Smooth muscle cell (in vitro differentiated cells): ENCODE measurements at regions not wholly inside any gene's neighbourhood (a gene's known extent, or its start where the extent isn't known, plus 50 kb on each side); places are given as distances from the start of the nearest gene placed in this dataset.

Experiments used
- DNase-seq: peaks from one replicate; lab custom pipeline; 2025; ENCODE audit not compliant: unreplicated experiment; lab: John Stamatoyannopoulos, UW
- H2AFZ ChIP-seq: fragments of 200-600 bp; sonication (generic); 2 replicates; pipeline ENCODE4 v1.6.0; 2016; ENCODE audit warnings: antibody characterized with exemption, low read depth, mild to moderate bottlenecking
- H3F3A ChIP-seq: fragments of 200-600 bp; sonication (generic); 2 replicates; pipeline ENCODE4 v1.6.0; 2017; ENCODE audit warnings: antibody characterized with exemption, low read depth
- H3K27ac ChIP-seq: fragments of 200-600 bp; sonication (generic); 2 replicates; pipeline ENCODE4 v1.5.1; 2016; ENCODE audit warnings: low read depth, mild to moderate bottlenecking
- H3K27me3 ChIP-seq: fragments of 200-600 bp; sonication (generic); 2 replicates; pipeline ENCODE4 v1.6.1; 2016; ENCODE audit warnings: low read depth, mild to moderate bottlenecking
- H3K36me3 ChIP-seq: fragments of 200-600 bp; sonication (generic); 2 replicates; pipeline ENCODE4 v1.5.1; 2016; ENCODE audit warnings: low read depth
- H3K4me1 ChIP-seq: fragments of 200-600 bp; sonication (generic); 2 replicates; pipeline ENCODE4 v1.5.1; 2016; ENCODE audit warnings: low read depth
- H3K4me2 ChIP-seq: fragments of 200-600 bp; sonication (generic); 2 replicates; pipeline ENCODE4 v1.6.0; 2016; ENCODE audit warnings: mild to moderate bottlenecking
- H3K4me3 ChIP-seq: fragments of 200-600 bp; sonication (generic); 2 replicates; pipeline ENCODE4 v1.5.1; 2016; ENCODE audit warnings: mild to moderate bottlenecking
- H3K79me2 ChIP-seq: fragments of 200-600 bp; sonication (generic); 2 replicates; pipeline ENCODE4 v1.6.0; 2016; ENCODE audit warnings: low read depth, mild to moderate bottlenecking
- H3K9ac ChIP-seq: fragments of 200-600 bp; sonication (generic); 2 replicates; pipeline ENCODE4 v1.6.0; 2016; ENCODE audit warnings: low read depth
- H3K9me3 ChIP-seq: fragments of 200-600 bp; sonication (generic); replicated peaks from 2 replicates; pipeline ENCODE4 v1.5.1; 2016; ENCODE audit warnings: low read depth
- H4K20me1 ChIP-seq: fragments of 200-600 bp; sonication (generic); 2 replicates; pipeline ENCODE4 v1.6.0; 2016; ENCODE audit warnings: low read depth
- WGBS: methylation state at CpG from one replicate; pipeline ENCODE4 v1.1.7; 2016; ENCODE audit warnings: low lambda C conversion rate; 5-methylcytosine and 5-hydroxymethylcytosine counted together
- TF ChIP-seq, protein P1 (sequence below): fragments of 200-600 bp; sonication (generic); IDR thresholded peaks from 2 replicates; pipeline ENCODE4 v1.5.1; 2017; ENCODE audit warnings: borderline replicate concordance, mild to moderate bottlenecking, antibody characterized with exemption; ENCODE audit not compliant: insufficient read depth, poor library complexity, severe bottlenecking

DNA sequence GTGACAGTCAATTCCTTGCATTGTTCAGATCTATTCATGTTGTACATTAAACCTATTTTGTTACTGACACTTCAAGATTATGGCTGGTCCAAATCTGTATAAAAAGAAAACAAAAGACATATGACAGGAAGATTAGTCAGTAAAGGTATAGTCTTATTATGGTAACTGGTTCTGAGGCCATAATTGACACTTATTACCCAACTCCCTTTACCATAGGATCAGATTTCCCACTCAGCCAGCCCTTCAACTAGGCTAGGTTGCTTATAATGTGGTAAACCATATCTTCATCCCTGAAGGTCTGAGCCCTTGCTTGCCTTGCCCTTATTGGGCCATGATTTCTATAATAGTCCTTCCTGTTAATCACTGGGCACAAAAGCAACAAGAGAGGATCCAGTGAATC lies 289.6 kb downstream of the CXXC4 start:
- H3K4me2 ChIP-seq, result no peak overlapping the region
- H3K36me3 ChIP-seq, result no peaks in the 10 kb centered on the region
- no peaks in the 10 kb centered on the region for H3K9me3 ChIP-seq
- no peaks in the 10 kb centered on the region for H3K79me2 ChIP-seq
- DNase-seq, result no peak
- no peaks in the 10 kb centered on the region for H3F3A ChIP-seq
- no peak overlapping the region for H2AFZ ChIP-seq
- no peak overlapping the region for H3K27ac ChIP-seq
- TF ChIP-seq, protein P1, sequence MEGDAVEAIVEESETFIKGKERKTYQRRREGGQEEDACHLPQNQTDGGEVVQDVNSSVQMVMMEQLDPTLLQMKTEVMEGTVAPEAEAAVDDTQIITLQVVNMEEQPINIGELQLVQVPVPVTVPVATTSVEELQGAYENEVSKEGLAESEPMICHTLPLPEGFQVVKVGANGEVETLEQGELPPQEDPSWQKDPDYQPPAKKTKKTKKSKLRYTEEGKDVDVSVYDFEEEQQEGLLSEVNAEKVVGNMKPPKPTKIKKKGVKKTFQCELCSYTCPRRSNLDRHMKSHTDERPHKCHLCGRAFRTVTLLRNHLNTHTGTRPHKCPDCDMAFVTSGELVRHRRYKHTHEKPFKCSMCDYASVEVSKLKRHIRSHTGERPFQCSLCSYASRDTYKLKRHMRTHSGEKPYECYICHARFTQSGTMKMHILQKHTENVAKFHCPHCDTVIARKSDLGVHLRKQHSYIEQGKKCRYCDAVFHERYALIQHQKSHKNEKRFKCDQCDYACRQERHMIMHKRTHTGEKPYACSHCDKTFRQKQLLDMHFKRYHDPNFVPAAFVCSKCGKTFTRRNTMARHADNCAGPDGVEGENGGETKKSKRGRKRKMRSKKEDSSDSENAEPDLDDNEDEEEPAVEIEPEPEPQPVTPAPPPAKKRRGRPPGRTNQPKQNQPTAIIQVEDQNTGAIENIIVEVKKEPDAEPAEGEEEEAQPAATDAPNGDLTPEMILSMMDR, result no peak
- H3K9ac ChIP-seq, result no peak overlapping the region
- no peaks in the 10 kb centered on the region for H4K20me1 ChIP-seq
- H3K27me3 ChIP-seq, result no peaks in the 10 kb centered on the region
- no peaks in the 10 kb centered on the region for H3K4me1 ChIP-seq
- H3K4me3 ChIP-seq, result no peak overlapping the region

DNA sequence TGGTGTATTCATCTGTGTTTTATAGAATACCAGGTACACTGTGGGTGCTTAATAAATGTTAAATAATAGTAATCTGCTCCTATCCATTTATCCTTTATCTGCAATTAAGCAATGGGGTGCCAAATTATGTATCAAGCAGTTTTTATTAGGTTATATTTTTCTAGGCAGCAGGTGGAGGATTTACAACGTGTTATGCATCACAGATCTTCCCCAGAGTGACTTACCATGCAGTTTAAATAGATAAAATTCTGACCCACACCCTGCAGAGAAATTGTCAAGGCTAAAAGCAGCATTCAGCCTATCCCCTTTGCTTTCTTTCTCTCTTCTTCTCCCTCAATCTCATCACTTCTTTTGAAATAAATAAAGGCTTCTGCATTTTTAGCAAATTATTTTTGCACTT lies 306.4 kb downstream of the CXXC4 start:
- peaks cover 11% of the 10 kb centered on the region for H3K27me3 ChIP-seq
- no peak overlapping the region for H3K4me2 ChIP-seq

DNA sequence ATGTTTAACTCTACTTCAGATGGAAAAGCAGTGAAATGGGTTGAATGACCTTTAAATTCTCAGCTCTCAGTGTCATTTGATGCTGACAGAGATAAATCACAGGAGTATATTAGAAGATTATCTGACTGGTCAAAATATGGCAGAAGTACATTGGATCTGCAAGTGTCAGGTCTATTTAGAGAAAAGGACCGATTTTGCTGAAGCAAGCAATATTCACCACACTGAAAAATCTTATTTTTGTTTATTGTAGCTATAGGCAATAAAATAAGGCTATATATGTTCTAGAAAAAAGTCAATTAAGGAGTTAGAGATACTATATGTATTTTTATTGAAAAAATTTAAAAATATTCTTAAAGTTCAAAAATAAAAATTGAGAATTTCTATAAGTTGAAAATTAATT lies 325.3 kb downstream of the CXXC4 start:
- H3F3A ChIP-seq, result no peaks in the 10 kb centered on the region
- H3K9me3 ChIP-seq, result no peaks in the 10 kb centered on the region
- WGBS, result 72% methylated on average over 1 of the region's 1 CpG
- TF ChIP-seq, protein P1, result no peak
- no peaks in the 10 kb centered on the region for H3K4me1 ChIP-seq
- H3K4me3 ChIP-seq, result no peak overlapping the region
- H3K27me3 ChIP-seq, result no peaks in the 10 kb centered on the region
- H3K4me2 ChIP-seq, result no peak overlapping the region
- no peak for DNase-seq
- no peaks in the 10 kb centered on the region for H3K36me3 ChIP-seq
- H3K9ac ChIP-seq, result no peak overlapping the region
- no peak overlapping the region for H2AFZ ChIP-seq
- no peak overlapping the region for H3K27ac ChIP-seq
- no peaks in the 10 kb centered on the region for H3K79me2 ChIP-seq
- no peaks in the 10 kb centered on the region for H4K20me1 ChIP-seq

More for the DNA sequence above, 306.4 kb downstream of the CXXC4 start:
- Histone ChIP-seq H3K9ac (no peak overlapping the region), H3K36me3 (no peaks in the 10 kb centered on the region), H3K4me3 (no peak overlapping the region), H3F3A (no peaks in the 10 kb centered on the region), H3K27ac (no peak overlapping the region), H3K9me3 (no peaks in the 10 kb centered on the region), H3K79me2 (no peaks in the 10 kb centered on the region), H2AFZ (no peak overlapping the region), H4K20me1 (no peaks in the 10 kb centered on the region), H3K4me1 (no peaks in the 10 kb centered on the region)
- TF ChIP-seq, protein P1, result no peak
- no peak for DNase-seq
- WGBS, result 25% methylated on average over 1 of the region's 1 CpG

DNA sequence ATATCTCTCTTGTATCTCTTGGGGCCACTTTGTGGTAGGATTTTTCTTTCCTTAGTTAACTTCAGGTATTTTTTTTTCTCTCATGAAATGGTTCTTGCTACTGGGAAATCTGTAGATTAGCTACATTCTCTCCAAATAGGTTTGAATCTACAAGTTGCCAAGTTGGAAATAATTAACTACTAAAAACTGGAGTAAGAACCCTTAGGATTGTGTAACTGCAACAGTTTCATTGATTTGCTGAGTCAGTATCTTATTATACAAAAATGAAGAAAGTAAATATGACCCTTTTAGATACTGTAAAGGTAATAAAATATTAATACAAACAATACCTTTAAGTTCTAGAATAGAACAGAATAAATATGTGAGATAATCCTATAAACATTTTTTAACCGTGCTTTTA lies 327.9 kb downstream of the CXXC4 start:
- 83% methylated on average over 1 of the region's 1 CpG for WGBS
- no peak overlapping the region for H3K27ac ChIP-seq
- H3F3A ChIP-seq, result no peaks in the 10 kb centered on the region
- no peak for DNase-seq
- no peaks in the 10 kb centered on the region for H4K20me1 ChIP-seq
- H3K4me2 ChIP-seq, result no peak overlapping the region
- H3K9me3 ChIP-seq, result no peaks in the 10 kb centered on the region
- no peak overlapping the region for H2AFZ ChIP-seq
- no peak overlapping the region for H3K9ac ChIP-seq
- TF ChIP-seq, protein P1, result no peak
- H3K27me3 ChIP-seq, result no peaks in the 10 kb centered on the region
- H3K4me3 ChIP-seq, result no peak overlapping the region
- H3K36me3 ChIP-seq, result no peaks in the 10 kb centered on the region
- H3K4me1 ChIP-seq, result no peaks in the 10 kb centered on the region
- no peaks in the 10 kb centered on the region for H3K79me2 ChIP-seq
